H9 (cell line): ENCODE measurements at regions not wholly inside any gene's neighbourhood (a gene's known extent, or its start where the extent isn't known, plus 50 kb on each side); places are given as distances from the start of the nearest gene placed in this dataset.

Experiments used
- DNase-seq: peaks from one replicate; pipeline ENCODE4 v3.0.0-alpha.2; 2017
- H2AFZ ChIP-seq: one replicate; pipeline ENCODE4 v1.6.1; 2013; ENCODE audit warnings: mild to moderate bottlenecking, low read length, control low read depth, moderate library complexity
- H2AK5ac ChIP-seq: 2 replicates; pipeline ENCODE4 v1.6.1; 2013; ENCODE audit warnings: low read length, control low read depth, mixed read lengths; ENCODE audit not compliant: insufficient read length
- H2BK120ac ChIP-seq: one replicate; pipeline ENCODE4 v1.6.1; 2013; ENCODE audit warnings: low read depth, mild to moderate bottlenecking, low read length, control low read depth, inconsistent platforms; ENCODE audit not compliant: poor library complexity, severe bottlenecking
- H2BK12ac ChIP-seq: 2 replicates; pipeline ENCODE4 v1.6.1; 2013; ENCODE audit warnings: low read length, control low read depth, mixed read lengths, low read depth; ENCODE audit not compliant: insufficient read length
- H2BK15ac ChIP-seq: 2 replicates; pipeline ENCODE4 v1.6.1; 2013; ENCODE audit warnings: low read depth, low read length, control low read depth
- H2BK20ac ChIP-seq: one replicate; pipeline ENCODE4 v1.6.1; 2013; ENCODE audit warnings: low read depth, mild to moderate bottlenecking, low read length, control low read depth, inconsistent platforms; ENCODE audit not compliant: poor library complexity, severe bottlenecking
- H2BK5ac ChIP-seq: 2 replicates; pipeline ENCODE4 v1.6.1; 2013; ENCODE audit warnings: low read length, control low read depth, mixed read lengths; ENCODE audit not compliant: insufficient read length
- H3K14ac ChIP-seq: 2 replicates; pipeline ENCODE4 v1.6.1; 2013; ENCODE audit warnings: low read length, control low read depth; ENCODE audit not compliant: insufficient read depth
- H3K18ac ChIP-seq: 2 replicates; pipeline ENCODE4 v1.6.1; 2013; ENCODE audit warnings: low read depth, mild to moderate bottlenecking, mixed read lengths, low read length, control low read depth; ENCODE audit not compliant: insufficient read length
- H3K23ac ChIP-seq: 2 replicates; pipeline ENCODE4 v1.6.1; 2013; ENCODE audit warnings: low read length, control low read depth, mixed read lengths, low read depth; ENCODE audit not compliant: insufficient read length
- H3K23me2 ChIP-seq: 2 replicates; pipeline ENCODE4 v1.6.1; 2013; ENCODE audit warnings: low read depth, mild to moderate bottlenecking, mixed read lengths, low read length, control low read depth; ENCODE audit not compliant: insufficient read length, poor library complexity, severe bottlenecking
- H3K27ac ChIP-seq: 2 replicates; pipeline ENCODE4 v1.5.1; 2013; ENCODE audit warnings: low read length, control low read depth, mixed read lengths, low read depth; ENCODE audit not compliant: insufficient read length
- H3K27me3 ChIP-seq: 2 replicates; pipeline ENCODE4 v1.6.1; 2013; ENCODE audit warnings: low read length, control low read depth, inconsistent platforms; ENCODE audit not compliant: insufficient read depth
- H3K4ac ChIP-seq: 2 replicates; pipeline ENCODE4 v1.6.1; 2013; ENCODE audit warnings: low read depth, mild to moderate bottlenecking, control low read depth, inconsistent platforms, low read length, moderate library complexity
- H3K4me1 ChIP-seq: 2 replicates; pipeline ENCODE4 v1.6.1; 2013; ENCODE audit warnings: low read length, control low read depth, inconsistent platforms; ENCODE audit not compliant: insufficient read depth
- H3K4me2 ChIP-seq: 2 replicates; pipeline ENCODE4 v1.6.1; 2013; ENCODE audit warnings: low read length, control low read depth, mixed read lengths; ENCODE audit not compliant: insufficient read length, insufficient read depth
- H3K56ac ChIP-seq: 2 replicates; pipeline ENCODE4 v1.6.1; 2013; ENCODE audit warnings: low read depth, mild to moderate bottlenecking, mixed read lengths, low read length, control low read depth; ENCODE audit not compliant: insufficient read length
- H3K79me1 ChIP-seq: 2 replicates; pipeline ENCODE4 v1.6.1; 2013; ENCODE audit warnings: low read depth, mild to moderate bottlenecking, moderate library complexity, low read length, control low read depth, inconsistent platforms; ENCODE audit not compliant: insufficient read depth, poor library complexity, severe bottlenecking
- H3K79me2 ChIP-seq: 2 replicates; pipeline ENCODE4 v1.6.1; 2013; ENCODE audit warnings: low read length, control low read depth, inconsistent platforms; ENCODE audit not compliant: insufficient read depth
- H3K9ac ChIP-seq: 2 replicates; pipeline ENCODE4 v1.6.1; 2013; ENCODE audit warnings: low read length, control low read depth, mixed read lengths; ENCODE audit not compliant: insufficient read length; ENCODE audit errors: extremely low read depth
- H3K9me3 ChIP-seq: one replicate; pipeline ENCODE4 v1.6.1; 2013; ENCODE audit warnings: low read depth, low read length, inconsistent platforms; ENCODE audit not compliant: control insufficient read depth
- H3T11ph ChIP-seq: one replicate; pipeline ENCODE4 v1.6.1; 2013; ENCODE audit warnings: mild to moderate bottlenecking, low read length, control low read depth, inconsistent platforms
- H4K20me1 ChIP-seq: one replicate; pipeline ENCODE4 v1.6.1; 2013; ENCODE audit not compliant: control insufficient read depth, insufficient read length, insufficient read depth
- H4K5ac ChIP-seq: 2 replicates; pipeline ENCODE4 v1.6.1; 2013; ENCODE audit warnings: low read depth, mild to moderate bottlenecking, mixed read lengths, low read length, control low read depth; ENCODE audit not compliant: insufficient read length
- H4K8ac ChIP-seq: replicated peaks from 2 replicates; pipeline ENCODE4 v1.6.1; 2013; ENCODE audit warnings: low read length, control low read depth, mixed read lengths, low read depth; ENCODE audit not compliant: insufficient read length
- H4K91ac ChIP-seq: 2 replicates; pipeline ENCODE4 v1.6.1; 2013; ENCODE audit warnings: low read depth, mild to moderate bottlenecking, moderate library complexity, mixed read lengths, low read length, control low read depth; ENCODE audit not compliant: insufficient read length
- H3K27ac Mint-ChIP-seq, 3 experiments: 2 replicates in 2 of 3; 3 replicates in 1 of 3; pipeline ENCODE4 v1.8.0; 2020 to 2021; ENCODE audit warnings: mixed read lengths in 3 of 3, mild to moderate bottlenecking in 1 of 3, moderate library complexity in 1 of 3
- H3K27me3 Mint-ChIP-seq: 2 replicates; pipeline ENCODE4 v1.8.0; 2021; ENCODE audit warnings: low read depth, mild to moderate bottlenecking, moderate library complexity, mixed read lengths
- H3K36me3 Mint-ChIP-seq, 3 experiments: 2 replicates in 2 of 3; 3 replicates in 1 of 3; pipeline ENCODE4 v1.8.0; 2020 to 2021; ENCODE audit warnings: low read depth in 3 of 3, mixed read lengths in 3 of 3; ENCODE audit not compliant: insufficient read depth in 1 of 3
- H3K4me1 Mint-ChIP-seq, 2 experiments: 2 replicates each; pipeline ENCODE4 v1.8.0; 2020; ENCODE audit warnings: mixed read lengths in 2 of 2
- H3K4me3 Mint-ChIP-seq, 2 experiments: 2 replicates in 1 of 2; 3 replicates in 1 of 2; pipeline ENCODE4 v1.8.0; 2020 to 2021; ENCODE audit warnings: mild to moderate bottlenecking in 2 of 2, mixed read lengths in 2 of 2, moderate library complexity in 1 of 2
- H3K9me3 Mint-ChIP-seq, 2 experiments: 2 replicates in 1 of 2; 3 replicates in 1 of 2; pipeline ENCODE4 v1.8.0; 2020; ENCODE audit warnings: mild to moderate bottlenecking in 2 of 2, mixed read lengths in 2 of 2, moderate library complexity in 1 of 2
- WGBS: extraction: QIAGEN DNeasy Blood & Tissue Kit; methylation state at CpG from one replicate; pipeline ENCODE4 v1.1.7; 2013; ENCODE audit warnings: missing lambda C conversion rate, low lambda C conversion rate, mixed read lengths; ENCODE audit not compliant: insufficient read length; ENCODE audit errors: extremely low coverage; 5-methylcytosine and 5-hydroxymethylcytosine counted together
- TF ChIP-seq, protein P1 (sequence below): fragments of 200-600 bp; sonication (generic); conservative IDR thresholded peaks from 3 replicates; pipeline ENCODE4 v1.8.0; 2021; ENCODE audit warnings: antibody characterized with exemption, mild to moderate bottlenecking

DNA sequence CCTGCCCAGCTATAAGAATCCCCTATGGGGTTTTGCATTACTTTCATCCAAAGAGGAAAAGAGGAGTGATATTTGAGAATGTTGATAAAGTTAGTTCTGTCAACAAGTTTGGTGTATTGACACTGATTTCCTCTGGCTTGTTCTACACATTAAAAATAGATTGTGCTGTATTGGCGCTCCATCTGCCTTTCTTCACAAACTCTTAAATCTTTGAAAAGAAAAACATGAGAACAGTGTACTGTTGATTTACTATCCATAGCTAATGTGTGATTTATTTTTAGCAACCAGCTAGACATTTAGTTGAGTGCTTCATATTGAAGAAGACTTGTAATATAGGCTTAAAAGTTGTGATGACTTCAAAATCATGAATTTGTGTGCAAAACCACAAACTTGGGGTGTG is 261.2 kb upstream of the ANKRD50 start:
- H3K27me3 Mint-ChIP-seq = no peaks in the 10 kb centered on the region
- no peaks in the 10 kb centered on the region for H3K27me3 ChIP-seq
- H3T11ph ChIP-seq = no peak overlapping the region
- no peaks in the 10 kb centered on the region for H3K9me3 ChIP-seq
- H3K4me1 Mint-ChIP-seq = peaks cover 4% of the 10 kb centered on the region in 2 experiments
- no peak overlapping the region for H2BK120ac ChIP-seq
- no peak overlapping the region for H2AK5ac ChIP-seq
- no peak overlapping the region for H3K4me3 Mint-ChIP-seq
- no peak for DNase-seq
- H3K9ac ChIP-seq = no peak overlapping the region
- H2BK5ac ChIP-seq = no peak overlapping the region
- H3K36me3 Mint-ChIP-seq = peaks cover 0 to 4% (median 0%) of the 10 kb centered on the region in 3 experiments; a peak in 1 of 7 replicates
- no peak overlapping the region for H4K8ac ChIP-seq
- no peak overlapping the region for H2AFZ ChIP-seq
- no peaks in the 10 kb centered on the region for H3K9me3 Mint-ChIP-seq
- H4K91ac ChIP-seq = no peak overlapping the region
- TF ChIP-seq, protein P1, sequence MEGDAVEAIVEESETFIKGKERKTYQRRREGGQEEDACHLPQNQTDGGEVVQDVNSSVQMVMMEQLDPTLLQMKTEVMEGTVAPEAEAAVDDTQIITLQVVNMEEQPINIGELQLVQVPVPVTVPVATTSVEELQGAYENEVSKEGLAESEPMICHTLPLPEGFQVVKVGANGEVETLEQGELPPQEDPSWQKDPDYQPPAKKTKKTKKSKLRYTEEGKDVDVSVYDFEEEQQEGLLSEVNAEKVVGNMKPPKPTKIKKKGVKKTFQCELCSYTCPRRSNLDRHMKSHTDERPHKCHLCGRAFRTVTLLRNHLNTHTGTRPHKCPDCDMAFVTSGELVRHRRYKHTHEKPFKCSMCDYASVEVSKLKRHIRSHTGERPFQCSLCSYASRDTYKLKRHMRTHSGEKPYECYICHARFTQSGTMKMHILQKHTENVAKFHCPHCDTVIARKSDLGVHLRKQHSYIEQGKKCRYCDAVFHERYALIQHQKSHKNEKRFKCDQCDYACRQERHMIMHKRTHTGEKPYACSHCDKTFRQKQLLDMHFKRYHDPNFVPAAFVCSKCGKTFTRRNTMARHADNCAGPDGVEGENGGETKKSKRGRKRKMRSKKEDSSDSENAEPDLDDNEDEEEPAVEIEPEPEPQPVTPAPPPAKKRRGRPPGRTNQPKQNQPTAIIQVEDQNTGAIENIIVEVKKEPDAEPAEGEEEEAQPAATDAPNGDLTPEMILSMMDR = no peak
- H2BK20ac ChIP-seq = no peak overlapping the region
- H4K5ac ChIP-seq = no peak overlapping the region
- no peaks in the 10 kb centered on the region for H3K79me2 ChIP-seq
- H2BK12ac ChIP-seq = no peak overlapping the region
- H2BK15ac ChIP-seq = no peak overlapping the region
- H3K4me2 ChIP-seq = no peak overlapping the region
- no peaks in the 10 kb centered on the region for H3K23me2 ChIP-seq
- no peaks in the 10 kb centered on the region for H3K79me1 ChIP-seq
- no peaks in the 10 kb centered on the region for H3K4me1 ChIP-seq
- no peak overlapping the region for H3K23ac ChIP-seq
- no peak overlapping the region; a peak in 1 of 7 replicates for H3K27ac Mint-ChIP-seq
- H4K20me1 ChIP-seq = no peaks in the 10 kb centered on the region
- no peak overlapping the region for H3K4ac ChIP-seq
- H3K27ac ChIP-seq = no peak overlapping the region
- WGBS = no CpG with 5 or more reads among the region's 1 CpG
- no peak overlapping the region for H3K18ac ChIP-seq
- H3K56ac ChIP-seq = no peak overlapping the region
- no peak overlapping the region for H3K14ac ChIP-seq
